Astrocyte (in vitro differentiated cells and primary cell): ENCODE measurements at regions not wholly inside any gene's neighbourhood (a gene's known extent, or its start where the extent isn't known, plus 50 kb on each side); places are given as distances from the start of the nearest gene placed in this dataset.
A peak's percentile ranks its signal among the peaks of the same experiment; 100 is the strongest.

Experiments used
- DNase-seq: peaks from one replicate; pipeline ENCODE4 v3.0.0-alpha.2; 2010; ENCODE audit warnings: low read depth
- FAIRE-seq: peaks from 2 replicates; lab custom pipeline; 2011; peaks lifted over from hg19 to GRCh38; lab: Jason Lieb, UNC
- H2AFZ ChIP-seq: 2 replicates; pipeline ENCODE4 v1.6.0; 2012; ENCODE audit warnings: low read depth, low read length, inconsistent platforms
- H3K27ac ChIP-seq: 2 replicates; pipeline ENCODE4 v1.5.1; 2011; ENCODE audit warnings: low read depth, low read length, inconsistent platforms
- H3K27me3 ChIP-seq: 2 replicates; pipeline ENCODE4 v1.6.0; 2011; ENCODE audit warnings: low read length, inconsistent platforms; ENCODE audit not compliant: insufficient read depth
- H3K36me3 ChIP-seq: 2 replicates; pipeline ENCODE4 v1.5.1; 2011; ENCODE audit warnings: low read length, inconsistent platforms; ENCODE audit not compliant: insufficient read depth
- H3K4me1 ChIP-seq: 2 replicates; pipeline ENCODE4 v1.5.1; 2011; ENCODE audit warnings: low read length, inconsistent platforms; ENCODE audit not compliant: insufficient read depth
- H3K4me2 ChIP-seq: 2 replicates; pipeline ENCODE4 v1.6.0; 2012; ENCODE audit warnings: low read length, inconsistent platforms
- H3K4me3 ChIP-seq: 2 replicates; pipeline ENCODE4 v1.5.1; 2011; ENCODE audit warnings: low read depth, mild to moderate bottlenecking, low read length, inconsistent platforms; ENCODE audit not compliant: insufficient read depth
- H3K79me2 ChIP-seq: 2 replicates; pipeline ENCODE4 v1.6.0; 2012; ENCODE audit warnings: mild to moderate bottlenecking, low read length, inconsistent platforms; ENCODE audit not compliant: insufficient read depth
- H3K9ac ChIP-seq: 2 replicates; pipeline ENCODE4 v1.6.0; 2012; ENCODE audit warnings: mild to moderate bottlenecking, low read length, inconsistent platforms
- H3K9me3 ChIP-seq: 2 replicates; pipeline ENCODE4 v1.5.1; 2012; ENCODE audit warnings: low read depth, mild to moderate bottlenecking, low read length, inconsistent platforms; ENCODE audit not compliant: insufficient read depth
- H4K20me1 ChIP-seq: 2 replicates; pipeline ENCODE4 v1.6.0; 2012; ENCODE audit warnings: low read length, inconsistent platforms; ENCODE audit not compliant: insufficient read depth
- H3K27ac Mint-ChIP-seq: one replicate; pipeline ENCODE4 v1.8.0; 2021; ENCODE audit warnings: mild to moderate bottlenecking, mixed read lengths; ENCODE audit not compliant: unreplicated experiment
- H3K27me3 Mint-ChIP-seq: one replicate; pipeline ENCODE4 v1.8.0; 2021; ENCODE audit warnings: low read depth, mixed read lengths; ENCODE audit not compliant: unreplicated experiment
- H3K36me3 Mint-ChIP-seq: one replicate; pipeline ENCODE4 v1.8.0; 2021; ENCODE audit warnings: low read depth, mixed read lengths; ENCODE audit not compliant: unreplicated experiment
- H3K4me1 Mint-ChIP-seq: one replicate; pipeline ENCODE4 v1.8.0; 2021; ENCODE audit warnings: low read depth, mixed read lengths; ENCODE audit not compliant: unreplicated experiment
- H3K4me3 Mint-ChIP-seq: one replicate; pipeline ENCODE4 v1.8.0; 2021; ENCODE audit warnings: mild to moderate bottlenecking, moderate library complexity, mixed read lengths; ENCODE audit not compliant: unreplicated experiment
- H3K9me3 Mint-ChIP-seq: one replicate; pipeline ENCODE4 v1.8.0; 2021; ENCODE audit warnings: mild to moderate bottlenecking, mixed read lengths; ENCODE audit not compliant: unreplicated experiment
- CTCF ChIP-seq: IDR thresholded peaks from 2 replicates; pipeline ENCODE4 v1.5.1; 2011; ENCODE audit warnings: low read depth, mild to moderate bottlenecking, inconsistent platforms, low read length, moderate library complexity; ENCODE audit not compliant: insufficient read depth
- EZH2 ChIP-seq: IDR thresholded peaks from 2 replicates; pipeline ENCODE4 v1.6.1; 2012; ENCODE audit warnings: mild to moderate bottlenecking, low read length, inconsistent platforms; ENCODE audit not compliant: insufficient read depth

- Histone ChIP-seq H3K27ac (no peak overlapping the region), H2AFZ (no peak overlapping the region), H3K4me3 (no peak overlapping the region), H3K36me3 (no peaks in the 10 kb centered on the region), H3K79me2 (no peaks in the 10 kb centered on the region), H4K20me1 (no peaks in the 10 kb centered on the region), H3K4me1 (no peaks in the 10 kb centered on the region), H3K9ac (no peak overlapping the region), H3K9me3 (no peaks in the 10 kb centered on the region), H3K4me2 (no peak overlapping the region), H3K27me3 (peaks cover 6% of the 10 kb centered on the region)
- no peaks in the 10 kb centered on the region for H3K36me3 Mint-ChIP-seq
- peaks cover 73% of the 10 kb centered on the region for H3K27me3 Mint-ChIP-seq
- no peaks in the 10 kb centered on the region for H3K4me1 Mint-ChIP-seq
- DNase-seq, result no peak
- FAIRE-seq, result no peak
- no peak overlapping the region for H3K27ac Mint-ChIP-seq
- no peaks in the 10 kb centered on the region for H3K9me3 Mint-ChIP-seq
- TF ChIP-seq CTCF (no peak), EZH2 (no peak)
- no peak overlapping the region for H3K4me3 Mint-ChIP-seq
These were observed 102.8 kb downstream of the GGTLC2 start for GRCh38 chr22:22746963-22747933.

- Histone ChIP-seq H3K36me3 (no peaks in the 10 kb centered on the region), H3K4me2 (no peak overlapping the region), H3K9me3 (no peaks in the 10 kb centered on the region), H3K4me3 (no peak overlapping the region), H3K9ac (no peak overlapping the region), H3K79me2 (no peaks in the 10 kb centered on the region), H3K27me3 (peaks cover 2% of the 10 kb centered on the region), H3K27ac (no peak overlapping the region), H3K4me1 (no peaks in the 10 kb centered on the region), H2AFZ (no peak overlapping the region), H4K20me1 (no peaks in the 10 kb centered on the region)
- Mint-ChIP-seq H3K4me1 (no peaks in the 10 kb centered on the region), H3K4me3 (no peak overlapping the region), H3K9me3 (no peaks in the 10 kb centered on the region), H3K36me3 (no peaks in the 10 kb centered on the region), H3K27ac (no peak overlapping the region), H3K27me3 (peaks cover 71% of the 10 kb centered on the region)
- FAIRE-seq (peak; percentile 92), DNase-seq (peak; percentile 8)
- TF ChIP-seq CTCF (peak; percentile 79), EZH2 (no peak)
These were observed 103.9 kb downstream of the GGTLC2 start for GRCh38 chr22:22748297-22748743.

- H3K4me3 Mint-ChIP-seq, result no peak overlapping the region
- H3K4me1 Mint-ChIP-seq, result no peaks in the 10 kb centered on the region
- H3K9me3 ChIP-seq, result no peaks in the 10 kb centered on the region
- H3K27ac ChIP-seq, result no peak overlapping the region
- H3K4me3 ChIP-seq, result no peak overlapping the region
- peaks cover 67% of the 10 kb centered on the region for H3K27me3 Mint-ChIP-seq
- H3K36me3 ChIP-seq, result no peaks in the 10 kb centered on the region
- H3K79me2 ChIP-seq, result no peaks in the 10 kb centered on the region
- H4K20me1 ChIP-seq, result no peaks in the 10 kb centered on the region
- TF ChIP-seq EZH2 (no peak), CTCF (no peak)
- no peak overlapping the region for H3K27ac Mint-ChIP-seq
- H3K9me3 Mint-ChIP-seq, result no peaks in the 10 kb centered on the region
- DNase-seq (no peak), FAIRE-seq (no peak)
- H3K36me3 Mint-ChIP-seq, result no peaks in the 10 kb centered on the region
- H2AFZ ChIP-seq, result no peak overlapping the region
- no peak overlapping the region for H3K9ac ChIP-seq
- no peaks in the 10 kb centered on the region for H3K4me1 ChIP-seq
- no peak overlapping the region for H3K4me2 ChIP-seq
- peaks cover 2% of the 10 kb centered on the region for H3K27me3 ChIP-seq
These were observed 104.3 kb downstream of the GGTLC2 start for GRCh38 chr22:22748756-22749155.
